A673 (cell line): ENCODE measurements at regions not wholly inside any gene's neighbourhood (a gene's known extent, or its start where the extent isn't known, plus 50 kb on each side); places are given as distances from the start of the nearest gene placed in this dataset.

Experiments
- BruUV-seq: library from RNA; stranded (reverse); fragments of 400-500 nt; replicated peaks from 2 replicates; lab custom pipeline; 2021; lab: Mats Ljungman, UMichigan
- CTCF ChIA-PET: fragments of 300-600 bp; sonication (Branson Sonifier 250); formaldehyde crosslinking; loops from one replicate; lab custom pipeline; 2022; ENCODE audit warnings: antibody characterized with exemption; lab: Charles Lee
- POLR2A ChIA-PET: fragments of 300-600 bp; sonication (Branson Sonifier 250); formaldehyde crosslinking; loops from one replicate; lab custom pipeline; 2022; ENCODE audit warnings: antibody characterized with exemption; ENCODE audit not compliant: low non-redundant PET; lab: Charles Lee
- DNase-seq: peaks from one replicate; pipeline ENCODE4 v3.0.0-alpha.2; 2015; ENCODE audit warnings: low spot score
- H3K27ac ChIP-seq: fragments of 200-600 bp; sonication (generic); 2 replicates; pipeline ENCODE4 v1.5.1; 2016; ENCODE audit warnings: mixed run types, low read depth, mild to moderate bottlenecking, mixed read lengths, antibody characterized with exemption, low read length; ENCODE audit not compliant: poor library complexity, severe bottlenecking
- H3K27me3 ChIP-seq: fragments of 200-600 bp; sonication (generic); replicated peaks from 2 replicates; pipeline ENCODE4 v1.6.1; 2017; ENCODE audit warnings: mixed run types, low read depth, mild to moderate bottlenecking, mixed read lengths, antibody characterized with exemption, low read length; ENCODE audit not compliant: insufficient read depth, poor library complexity
- H3K36me3 ChIP-seq: fragments of 200-600 bp; sonication (generic); 2 replicates; pipeline ENCODE4 v1.6.1; 2016; ENCODE audit warnings: mixed run types, mild to moderate bottlenecking, mixed read lengths, antibody characterized with exemption, low read length; ENCODE audit not compliant: insufficient read depth, poor library complexity, severe bottlenecking
- H3K4me1 ChIP-seq: fragments of 200-600 bp; sonication (generic); 2 replicates; pipeline ENCODE4 v1.6.1; 2017; ENCODE audit warnings: mixed run types, mild to moderate bottlenecking, mixed read lengths, antibody characterized with exemption, low read length; ENCODE audit not compliant: insufficient read depth, poor library complexity, severe bottlenecking
- H3K4me3 ChIP-seq: fragments of 200-600 bp; sonication (generic); 2 replicates; pipeline ENCODE4 v1.5.1; 2016; ENCODE audit warnings: low read depth, mixed run types, mild to moderate bottlenecking, mixed read lengths, low read length; ENCODE audit not compliant: poor library complexity, severe bottlenecking
- H3K9me3 ChIP-seq: fragments of 200-600 bp; sonication (generic); 2 replicates; pipeline ENCODE4 v1.6.1; 2016; ENCODE audit warnings: mixed run types, low read depth, mild to moderate bottlenecking, mixed read lengths, antibody characterized with exemption, low read length; ENCODE audit not compliant: poor library complexity, severe bottlenecking
- EZH2 ChIP-seq: fragments of 200-600 bp; sonication (generic); IDR thresholded peaks from 2 replicates; pipeline ENCODE4 v1.6.1; 2017; ENCODE audit warnings: borderline replicate concordance, low read depth, mild to moderate bottlenecking, mixed read lengths, antibody characterized with exemption, low read length; ENCODE audit not compliant: poor library complexity, severe bottlenecking
- intact Hi-C: fragments of 100-400 bp; cut with micrococcal nuclease; formaldehyde crosslinking; loops from one replicate; pipeline ENCODE4 v1.10.0; 2022; ENCODE audit not compliant: unreplicated experiment
- TF ChIP-seq, protein P1 (sequence below): fragments of 300-800, 200-600 bp; sonication (generic); conservative IDR thresholded peaks from 2 replicates; pipeline ENCODE4 v1.5.1; 2017; ENCODE audit warnings: low read depth, mild to moderate bottlenecking, antibody characterized with exemption, low read length, moderate library complexity, mixed read lengths

DNA sequence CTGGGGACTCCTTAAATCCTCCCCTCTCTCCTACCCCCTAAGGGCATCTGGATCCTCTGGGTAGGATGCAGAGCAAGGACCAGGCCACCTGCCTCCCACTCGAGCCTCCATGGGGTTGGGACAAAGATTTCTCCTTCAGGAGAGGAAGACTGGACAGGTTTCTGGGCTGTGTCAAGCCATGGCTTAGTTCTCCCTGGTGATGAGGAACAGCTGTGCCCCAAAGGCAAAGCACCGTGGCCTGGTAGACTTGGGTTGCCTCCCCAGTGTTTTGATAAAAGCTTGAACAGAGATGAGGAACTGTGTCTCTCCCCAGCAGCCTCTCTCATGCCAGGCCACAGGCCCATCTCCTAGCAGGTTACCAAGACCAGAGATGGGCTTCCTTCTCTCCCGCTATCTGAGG is 238.3 kb downstream of the WDR11 start:
- BruUV-seq, result no TSS peak
- no peak for DNase-seq
- intact Hi-C loops, result no loop called here
- POLR2A ChIA-PET, result no interaction called here
- H3K9me3 ChIP-seq, result no peaks in the 10 kb centered on the region
- H3K4me1 ChIP-seq, result peaks cover 9% of the 10 kb centered on the region
- H3K27ac ChIP-seq, result no peak overlapping the region
- H3K27me3 ChIP-seq, result no peaks in the 10 kb centered on the region
- no peaks in the 10 kb centered on the region for H3K36me3 ChIP-seq
- H3K4me3 ChIP-seq, result no peak overlapping the region
- CTCF ChIA-PET, result no interaction called here
- TF ChIP-seq, protein P1, sequence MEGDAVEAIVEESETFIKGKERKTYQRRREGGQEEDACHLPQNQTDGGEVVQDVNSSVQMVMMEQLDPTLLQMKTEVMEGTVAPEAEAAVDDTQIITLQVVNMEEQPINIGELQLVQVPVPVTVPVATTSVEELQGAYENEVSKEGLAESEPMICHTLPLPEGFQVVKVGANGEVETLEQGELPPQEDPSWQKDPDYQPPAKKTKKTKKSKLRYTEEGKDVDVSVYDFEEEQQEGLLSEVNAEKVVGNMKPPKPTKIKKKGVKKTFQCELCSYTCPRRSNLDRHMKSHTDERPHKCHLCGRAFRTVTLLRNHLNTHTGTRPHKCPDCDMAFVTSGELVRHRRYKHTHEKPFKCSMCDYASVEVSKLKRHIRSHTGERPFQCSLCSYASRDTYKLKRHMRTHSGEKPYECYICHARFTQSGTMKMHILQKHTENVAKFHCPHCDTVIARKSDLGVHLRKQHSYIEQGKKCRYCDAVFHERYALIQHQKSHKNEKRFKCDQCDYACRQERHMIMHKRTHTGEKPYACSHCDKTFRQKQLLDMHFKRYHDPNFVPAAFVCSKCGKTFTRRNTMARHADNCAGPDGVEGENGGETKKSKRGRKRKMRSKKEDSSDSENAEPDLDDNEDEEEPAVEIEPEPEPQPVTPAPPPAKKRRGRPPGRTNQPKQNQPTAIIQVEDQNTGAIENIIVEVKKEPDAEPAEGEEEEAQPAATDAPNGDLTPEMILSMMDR, result no peak
- no peak for TF ChIP-seq EZH2

DNA sequence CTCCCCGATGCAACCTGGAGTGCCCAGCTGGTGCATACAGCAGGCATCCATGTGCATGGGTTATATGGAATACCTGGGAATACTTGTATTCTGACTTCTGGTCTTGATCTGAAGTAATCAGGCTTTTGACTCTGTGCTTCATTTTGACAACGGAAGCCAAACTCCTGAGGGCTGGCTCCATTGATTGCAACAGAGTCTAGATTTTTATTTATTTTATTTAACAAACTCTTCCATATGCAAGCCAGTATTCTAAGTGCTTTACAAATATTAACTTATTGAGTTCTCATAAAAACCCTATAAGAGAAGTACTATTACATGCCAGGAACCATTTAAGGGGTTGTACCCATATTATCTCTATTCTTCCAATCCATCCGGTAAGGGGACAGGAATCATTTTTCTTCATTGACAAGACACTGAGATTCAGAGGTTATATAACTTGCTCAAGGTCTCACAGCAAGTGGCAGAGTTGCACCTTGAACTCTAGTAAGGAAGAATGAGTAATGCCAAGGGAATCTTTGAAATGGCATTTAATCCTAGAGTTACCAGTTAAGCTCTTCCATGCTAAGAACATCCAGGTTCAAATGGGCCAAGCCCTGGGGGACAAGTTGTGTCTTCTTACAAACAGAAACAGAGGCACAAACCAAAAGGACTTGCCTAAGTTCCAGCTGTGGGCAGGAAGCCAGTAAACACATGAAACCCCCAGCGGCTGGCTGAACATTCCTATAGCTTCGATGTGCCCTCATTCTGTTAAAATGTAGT is 241.0 kb downstream of the WDR11 start:
- POLR2A ChIA-PET, result no interaction called here
- Histone ChIP-seq H3K4me1 (peaks cover 2% of the 10 kb centered on the region), H3K27ac (no peak overlapping the region), H3K4me3 (no peak overlapping the region), H3K36me3 (no peaks in the 10 kb centered on the region), H3K9me3 (no peaks in the 10 kb centered on the region), H3K27me3 (no peaks in the 10 kb centered on the region)
- intact Hi-C loops, result no loop called here
- DNase-seq, result no peak
- CTCF ChIA-PET, result no interaction called here
- no TSS peak for BruUV-seq
- TF ChIP-seq, protein P1, result no peak
- TF ChIP-seq EZH2, result no peak

DNA sequence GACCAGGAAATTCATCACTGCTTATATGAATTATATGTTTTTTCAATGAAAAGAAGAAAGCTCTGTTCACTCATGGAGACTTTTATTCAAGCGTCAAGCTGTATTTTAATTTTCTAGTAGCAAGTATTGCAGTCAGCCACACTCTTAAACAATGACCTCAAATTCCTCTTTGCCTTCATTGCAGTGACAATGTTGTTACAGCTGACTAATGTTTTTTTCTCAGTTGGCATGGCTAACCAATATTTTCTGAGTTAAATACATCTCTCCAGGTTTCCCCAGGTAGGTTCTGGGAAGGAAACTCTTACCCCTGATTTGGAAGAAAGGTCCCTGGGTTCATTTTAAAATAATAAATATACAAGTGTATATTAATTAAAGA is 241.5 kb downstream of the WDR11 start:
- no TSS peak for BruUV-seq
- H3K36me3 ChIP-seq, result no peaks in the 10 kb centered on the region
- DNase-seq, result no peak
- H3K27ac ChIP-seq, result no peak overlapping the region
- H3K27me3 ChIP-seq, result no peaks in the 10 kb centered on the region
- no peaks in the 10 kb centered on the region for H3K4me1 ChIP-seq
- POLR2A ChIA-PET, result no interaction called here
- no peaks in the 10 kb centered on the region for H3K9me3 ChIP-seq
- CTCF ChIA-PET, result no interaction called here
- TF ChIP-seq, protein P1, result no peak
- no peak for TF ChIP-seq EZH2
- intact Hi-C loops, result no loop called here
- no peak overlapping the region for H3K4me3 ChIP-seq
